Stimulated activated CD8-positive, alpha-beta memory T cell treated with anti-CD3 and anti-CD28 coated beads, Interleukin-2, amount 100 ng/mL, for 1 hour (primary cell): ENCODE measurements at regions not wholly inside any gene's neighbourhood (a gene's known extent, or its start where the extent isn't known, plus 50 kb on each side); places are given as distances from the start of the nearest gene placed in this dataset.
"Not testable (repeated sequence)": the region's sequence is repeated elsewhere in the genome, so short reads cannot be mapped to it uniquely, and the experiment has no call there.

Experiments used
- DNase-seq, 2 donors: peaks; one replicate each; pipeline ENCODE4 v3.0.0-alpha.2; 2020; ENCODE audit warnings: low read depth in 2 of 2

- DNase-seq: no peak
Measured at GRCh38 chr13:109400624-109401257, 385.6 kb downstream of the IRS2 start.

DNA sequence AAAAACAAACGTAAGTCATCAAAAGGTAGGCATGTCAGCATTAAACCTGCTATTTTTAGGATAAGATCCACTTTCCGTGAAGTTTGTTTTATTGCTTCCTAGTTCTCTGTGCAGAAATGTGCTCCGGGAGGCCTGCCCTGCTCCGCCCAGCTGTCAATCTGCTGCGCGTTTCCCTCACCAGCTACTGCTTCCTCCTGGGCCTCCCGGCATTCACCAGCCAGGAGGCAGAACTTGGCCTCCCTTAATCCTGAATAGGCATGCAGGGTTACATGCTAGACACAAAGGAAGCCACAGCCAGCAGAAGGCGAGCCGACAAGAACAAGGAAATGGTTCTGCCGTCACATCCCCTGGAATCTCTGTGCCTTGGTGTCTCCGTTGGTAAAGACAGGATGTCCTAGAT lies 386.2 kb downstream of the IRS2 start:
- DNase-seq: no peak

GRCh38 chr13:109398071-109398470 lies 388.3 kb downstream of the IRS2 start:
- not testable (repeated sequence) for DNase-seq

DNA sequence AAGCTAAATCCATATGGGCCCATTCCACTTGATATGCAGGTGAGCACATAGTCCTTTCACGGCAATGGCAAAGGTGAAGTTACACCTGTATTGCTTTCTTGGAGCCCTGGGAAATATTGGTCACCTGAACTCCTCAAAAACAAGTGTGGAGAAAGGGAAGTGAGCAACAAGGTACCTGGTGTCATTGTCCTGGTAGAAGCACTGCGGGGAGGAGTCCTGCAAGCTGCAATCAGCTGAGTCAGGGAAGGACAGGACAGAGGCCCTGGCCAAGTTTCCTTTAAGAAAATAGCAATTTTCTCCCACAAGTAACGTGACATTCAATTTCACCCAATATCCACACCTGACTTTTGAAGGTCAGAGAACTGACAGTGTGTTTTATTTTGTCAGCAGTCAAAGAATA lies 389.1 kb downstream of the IRS2 start:
- DNase-seq: no peak

DNA sequence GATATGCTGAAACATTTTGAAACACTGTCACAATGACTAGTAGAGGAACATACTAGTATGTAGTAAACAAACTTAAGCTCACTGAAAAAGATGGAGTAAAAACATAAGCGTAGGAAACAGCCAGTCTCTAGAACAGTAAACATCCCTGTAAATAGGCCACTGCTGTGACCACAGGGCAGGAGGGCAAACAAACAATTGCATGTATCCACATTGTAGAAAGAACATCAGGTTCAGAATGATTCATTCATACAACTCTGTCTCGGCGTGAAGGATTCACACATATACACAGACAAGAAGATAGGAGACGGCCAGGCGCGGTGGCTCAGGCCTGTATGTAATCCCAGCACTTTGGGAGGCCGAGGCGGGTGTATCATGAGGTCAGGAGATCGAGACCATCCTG lies 390.1 kb downstream of the IRS2 start:
- no peak for DNase-seq

DNA sequence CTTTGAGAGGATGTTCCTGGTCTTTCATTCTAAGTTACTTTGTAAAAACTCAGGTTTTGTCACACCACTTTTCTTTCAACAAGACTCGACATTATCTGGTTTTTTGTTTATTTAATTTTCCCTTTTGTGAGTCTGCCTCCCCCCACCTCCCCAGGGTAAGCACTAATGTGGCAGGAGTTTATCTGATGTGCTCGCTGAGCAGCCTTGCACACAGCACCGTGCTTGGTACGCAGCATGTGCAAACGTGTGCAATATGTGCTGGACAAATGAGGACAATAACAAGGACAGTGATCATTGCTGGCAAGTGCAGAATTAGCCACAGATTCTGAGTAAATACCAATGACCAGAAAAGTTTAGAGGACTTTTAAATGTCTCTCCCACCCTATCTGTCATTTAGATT lies 391.4 kb downstream of the IRS2 start:
- no peak for DNase-seq

- no peak for DNase-seq
Measured at GRCh38 chr13:109394311-109394988, 391.9 kb downstream of the IRS2 start.

GRCh38 chr13:109393045-109393444 lies 393.3 kb downstream of the IRS2 start:
- no peak for DNase-seq

- no peak for DNase-seq
Measured at GRCh38 chr13:109390391-109390790, 396.0 kb downstream of the IRS2 start.

GRCh38 chr13:109389892-109390345 lies 396.5 kb downstream of the IRS2 start:
- DNase-seq: no peak

DNA sequence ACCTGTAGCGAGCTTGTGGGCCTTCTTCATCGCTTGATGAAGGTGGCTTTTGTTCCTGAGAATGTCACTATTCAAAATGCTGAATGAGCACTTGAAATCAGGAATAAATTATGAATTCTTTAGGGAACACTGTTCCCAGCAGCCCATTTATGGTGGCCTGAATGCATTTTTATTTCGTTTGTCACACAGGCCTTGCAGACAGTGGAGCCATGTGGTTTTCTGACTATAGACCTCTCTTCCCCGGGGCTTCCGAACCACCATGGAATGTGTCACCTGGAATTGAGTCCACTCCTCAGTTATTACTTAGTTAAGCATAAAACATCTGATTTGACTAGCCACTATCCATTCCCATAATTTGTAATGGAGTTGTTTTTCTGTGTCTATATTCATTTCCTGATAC lies 396.9 kb downstream of the IRS2 start:
- no peak for DNase-seq

- no peak for DNase-seq
Measured at GRCh38 chr13:109387471-109387870, 398.9 kb downstream of the IRS2 start.

DNA sequence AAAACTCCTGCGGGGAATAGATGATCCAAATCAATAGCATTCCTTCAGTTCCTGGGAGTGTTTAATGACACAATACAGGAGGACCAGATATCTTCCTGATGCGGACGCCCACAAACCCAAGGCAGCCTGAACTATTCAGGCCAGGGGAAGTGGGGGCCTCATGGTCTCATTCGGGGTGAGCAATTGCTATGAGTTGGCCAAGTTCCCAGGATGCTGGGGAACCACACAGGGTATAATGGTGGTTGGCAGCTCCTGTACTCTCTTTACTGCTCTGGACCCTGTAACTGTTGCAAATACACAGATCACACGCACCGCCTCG lies 401.2 kb downstream of the IRS2 start:
- DNase-seq: no peak

GRCh38 chr13:109384491-109385241 lies 401.7 kb downstream of the IRS2 start:
- no peak for DNase-seq

GRCh38 chr13:109383683-109384082 lies 402.7 kb downstream of the IRS2 start:
- no peak for DNase-seq

GRCh38 chr13:109381546-109382180 lies 404.7 kb downstream of the IRS2 start:
- no peak for DNase-seq

DNA sequence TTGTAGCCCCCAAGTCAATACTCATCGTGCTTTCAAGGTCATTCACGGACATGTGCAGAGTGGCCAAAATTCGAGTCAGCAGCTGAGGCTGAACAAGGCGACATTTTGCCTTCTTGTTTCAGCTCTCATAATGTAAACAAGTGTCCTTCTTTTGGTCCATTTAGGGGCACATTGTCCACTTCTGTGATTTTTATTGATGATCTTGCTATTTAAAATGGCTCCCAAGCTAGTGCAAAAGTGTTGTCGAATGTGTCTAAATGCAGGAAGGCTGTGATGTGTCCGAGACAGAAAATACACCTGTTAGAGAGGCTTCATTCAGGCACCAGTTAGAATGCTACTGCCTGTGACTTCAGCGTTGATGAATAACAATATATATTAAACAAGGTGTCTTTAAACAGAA lies 405.9 kb downstream of the IRS2 start:
- DNase-seq: no peak

DNA sequence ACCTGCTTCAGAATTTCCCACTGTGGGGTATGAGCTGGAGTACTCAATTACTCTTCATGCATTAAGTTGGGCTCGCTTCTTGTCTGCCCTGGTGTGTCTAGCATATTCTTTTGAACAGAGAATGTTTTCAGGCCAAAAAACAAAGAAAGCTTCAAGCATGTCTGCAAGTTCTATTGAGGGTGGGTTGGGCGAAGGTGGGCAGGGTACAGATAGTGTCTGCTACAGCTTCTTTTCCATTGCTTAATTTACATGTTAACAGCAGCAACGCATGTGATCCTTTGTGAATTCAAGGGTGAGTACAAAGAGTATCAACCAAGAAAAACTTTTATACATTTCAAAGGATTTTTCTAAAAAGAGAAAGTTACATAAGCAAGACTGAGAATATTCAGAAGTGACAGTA lies 406.5 kb downstream of the IRS2 start:
- DNase-seq: no peak

DNA sequence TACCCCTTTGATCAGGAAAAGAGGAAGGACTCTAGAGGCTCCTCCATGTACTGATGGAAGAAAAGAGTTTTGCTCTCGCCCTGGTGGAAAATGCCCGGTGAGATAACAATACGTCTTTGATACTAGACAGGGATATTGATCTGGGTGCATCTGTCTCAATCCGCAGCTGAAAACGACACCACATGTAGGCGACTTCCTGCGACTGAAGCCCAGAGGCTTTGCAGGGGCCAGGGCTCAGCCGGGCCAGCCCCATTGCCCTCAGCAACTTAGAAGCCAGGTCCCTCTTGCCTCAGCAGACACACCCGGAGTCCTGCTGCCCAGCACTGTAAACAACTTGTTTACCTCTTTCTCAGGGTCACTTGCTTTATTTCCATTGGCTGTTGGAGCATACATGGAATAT lies 409.4 kb downstream of the IRS2 start:
- DNase-seq: no peak

DNA sequence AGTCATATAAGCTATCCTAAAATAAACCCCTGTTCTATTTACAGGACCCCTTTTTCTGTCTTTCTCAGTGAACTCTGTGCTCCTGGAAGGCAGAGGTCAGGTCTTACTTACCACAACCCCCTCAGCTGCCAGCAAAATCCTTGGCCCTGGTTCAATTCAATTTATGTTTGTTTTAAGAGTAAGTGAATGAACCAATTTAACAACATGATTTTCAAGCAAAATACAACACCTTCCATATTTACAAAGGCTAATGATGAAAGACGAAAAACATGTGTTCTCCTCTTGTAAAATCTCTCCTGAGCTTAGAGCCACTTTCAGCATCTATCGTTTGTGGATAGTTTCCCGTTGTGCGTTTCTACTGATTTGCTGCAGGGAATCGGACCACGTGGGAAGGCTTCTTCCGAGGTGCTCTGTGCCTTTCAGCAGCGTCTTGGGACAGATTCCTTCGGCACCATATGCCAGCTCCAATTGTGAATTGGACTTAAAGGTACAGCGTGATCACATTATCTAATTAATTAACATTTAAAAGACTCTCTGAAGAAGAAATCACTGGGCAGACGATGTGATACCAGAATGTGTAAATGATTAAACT lies 411.7 kb downstream of the IRS2 start:
- DNase-seq: no peak

DNA sequence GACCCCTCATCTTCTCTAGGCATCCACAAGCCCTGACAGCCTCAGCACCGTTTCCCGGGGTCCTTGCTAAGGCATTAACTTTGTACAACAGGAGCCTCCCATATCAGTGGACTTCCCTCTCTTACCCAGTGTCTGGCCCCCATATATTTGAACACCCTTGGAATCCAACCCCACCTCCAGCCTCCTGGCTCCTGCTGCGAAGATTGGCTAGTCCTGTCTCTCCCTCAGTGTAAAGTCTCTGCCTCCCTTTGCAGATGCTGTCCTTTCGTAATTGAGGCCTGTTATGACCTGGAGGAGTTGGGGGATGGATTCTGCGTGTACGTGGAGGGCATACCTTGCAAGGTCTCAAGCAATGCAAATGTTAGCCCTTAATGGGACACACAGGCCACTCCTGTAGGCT lies 413.7 kb downstream of the IRS2 start:
- no peak for DNase-seq

DNA sequence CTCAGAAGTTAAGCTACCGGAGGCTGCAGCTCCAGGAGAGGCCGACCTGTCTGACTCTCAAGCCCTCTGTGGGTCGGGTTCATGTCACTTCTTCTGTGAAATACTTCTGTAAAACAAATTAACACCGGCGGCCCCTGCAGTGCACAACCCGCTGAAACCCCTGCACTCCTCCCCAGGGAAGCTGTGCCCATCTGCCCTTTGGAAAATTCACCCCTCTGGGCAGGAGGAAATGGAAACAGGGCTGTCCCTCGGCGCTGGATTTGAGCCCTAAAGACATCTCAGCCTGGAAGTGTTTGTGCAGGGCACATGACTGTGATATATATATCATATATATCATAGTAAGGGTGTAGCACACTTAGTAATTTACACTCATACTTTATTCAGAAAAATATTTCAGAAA lies 415.3 kb downstream of the IRS2 start:
- DNase-seq: no peak
